DMS53 treated with DMSO at 0.1 percent for 48 hours (cell line): ENCODE measurements at regions not wholly inside any gene's neighbourhood (a gene's known extent, or its start where the extent isn't known, plus 50 kb on each side); places are given as distances from the start of the nearest gene placed in this dataset.

Experiments used
- DNase-seq: peaks from one replicate; lab custom pipeline; 2025; ENCODE audit not compliant: unreplicated experiment; lab: John Stamatoyannopoulos, UW

GRCh38 chr4:55753856-55754255 lies 65.7 kb upstream of the EXOC1L start:
- DNase-seq: no peak

DNA sequence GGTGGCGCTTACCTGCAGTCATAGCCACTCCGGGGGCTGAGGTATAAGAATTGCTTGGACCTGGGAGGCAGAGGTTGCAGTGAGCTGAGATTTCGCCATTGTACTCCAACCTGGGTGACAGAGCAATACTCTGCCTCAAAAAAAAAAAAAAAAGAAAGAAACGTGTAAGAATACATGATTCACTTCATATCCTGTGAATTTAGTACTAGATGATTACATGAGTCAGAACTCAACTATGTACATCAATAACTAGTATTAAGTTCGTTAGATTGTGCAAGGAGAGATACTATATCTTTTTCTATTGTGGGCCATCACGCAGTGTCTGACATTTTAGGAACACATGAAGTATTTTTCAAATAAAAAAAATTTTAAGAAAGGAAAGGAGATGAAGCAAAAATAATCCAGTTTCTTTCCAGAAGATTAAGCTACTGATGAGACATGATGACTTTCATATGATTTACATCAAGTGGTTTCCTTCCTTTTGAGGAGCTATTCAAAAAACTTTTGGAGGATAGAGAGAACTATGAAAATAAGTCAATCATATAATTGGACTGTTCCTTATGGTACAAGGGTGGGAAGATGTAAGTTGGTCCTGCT lies 64.7 kb upstream of the EXOC1L start:
- DNase-seq: no peak

DNA sequence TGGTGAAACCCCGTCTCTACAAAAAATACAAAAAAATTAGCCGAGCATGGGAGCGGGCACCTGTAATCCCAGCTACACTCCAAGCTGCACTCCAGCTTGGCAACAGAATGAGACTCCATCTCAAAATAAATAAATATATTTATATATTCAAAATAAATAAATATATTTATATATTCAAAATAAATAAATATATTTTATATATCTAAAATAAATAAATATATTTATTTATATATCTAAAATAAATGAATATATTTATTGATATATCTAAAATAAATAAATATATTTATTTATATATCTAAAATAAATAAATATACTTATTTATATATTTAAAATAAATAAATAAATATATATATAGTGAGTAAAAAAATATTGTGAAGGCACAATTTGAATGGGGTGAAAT lies 63.4 kb upstream of the EXOC1L start:
- DNase-seq: no peak

DNA sequence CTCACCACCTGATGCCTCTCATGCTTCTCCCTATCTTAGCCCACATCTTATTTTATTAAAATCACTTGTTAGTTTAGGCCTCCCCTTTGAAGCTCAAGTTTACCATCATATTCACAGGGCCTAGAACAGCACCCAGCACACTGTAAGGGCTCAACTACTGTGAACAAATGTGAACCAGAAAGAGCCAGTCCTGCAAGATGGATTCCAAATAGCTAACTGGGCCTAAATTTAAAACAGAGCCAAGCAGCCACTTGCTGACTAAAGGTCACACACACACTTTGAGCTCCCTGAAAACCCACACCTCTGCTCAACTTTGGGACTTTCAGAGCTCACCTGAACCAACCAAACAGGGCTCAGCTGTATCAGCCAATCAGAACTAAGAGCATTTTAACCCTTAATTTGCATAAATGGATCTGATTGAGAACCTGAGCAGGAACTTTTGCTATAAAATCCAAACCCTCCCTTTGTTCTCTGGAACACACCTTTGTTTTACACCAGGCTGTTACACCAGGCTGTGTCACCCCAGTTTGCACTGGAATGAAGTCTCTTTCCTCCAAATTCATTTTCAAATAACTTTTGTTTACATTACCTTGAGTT lies 62.1 kb upstream of the EXOC1L start:
- DNase-seq: no peak

GRCh38 chr4:55758066-55758465 lies 61.5 kb upstream of the EXOC1L start:
- DNase-seq: no peak

DNA sequence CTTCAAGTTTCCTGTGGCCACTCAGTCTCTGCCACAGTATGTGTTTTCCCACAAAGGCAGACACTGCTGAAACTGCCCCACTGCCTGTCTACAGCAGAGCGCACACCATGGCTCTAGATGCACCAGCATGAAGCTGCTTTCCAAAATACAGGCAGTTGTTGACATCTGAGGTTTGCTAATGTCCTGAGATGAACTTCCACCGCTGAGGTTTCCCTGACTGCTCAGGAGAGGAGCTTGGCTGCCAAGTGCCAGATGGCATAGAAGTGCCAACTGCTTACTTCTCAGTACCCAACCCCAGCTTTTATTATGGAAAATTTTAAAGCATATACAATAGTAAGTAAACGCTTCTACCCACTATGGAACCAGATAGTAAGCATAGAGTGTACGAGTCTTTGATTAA lies 61.0 kb upstream of the EXOC1L start:
- no peak for DNase-seq

DNA sequence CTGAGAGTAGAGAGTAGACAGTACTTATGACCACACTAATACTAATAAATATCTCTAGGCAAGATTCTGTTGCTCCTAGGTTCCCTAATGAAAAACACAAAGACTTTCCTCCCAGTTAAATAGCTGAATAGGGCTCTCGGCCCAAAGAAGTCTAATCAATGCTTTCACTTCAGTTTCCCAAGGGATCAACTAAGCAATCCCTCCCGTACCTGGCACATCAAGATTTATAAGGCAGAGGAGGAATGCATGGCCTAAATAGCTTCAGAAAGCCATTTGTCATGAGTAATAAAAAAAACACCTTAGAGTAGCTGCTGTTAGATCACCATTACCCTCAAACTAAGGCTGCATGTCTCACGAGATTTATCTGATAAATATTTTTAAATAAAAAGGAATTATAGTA lies 56.8 kb upstream of the EXOC1L start:
- no peak for DNase-seq

DNA sequence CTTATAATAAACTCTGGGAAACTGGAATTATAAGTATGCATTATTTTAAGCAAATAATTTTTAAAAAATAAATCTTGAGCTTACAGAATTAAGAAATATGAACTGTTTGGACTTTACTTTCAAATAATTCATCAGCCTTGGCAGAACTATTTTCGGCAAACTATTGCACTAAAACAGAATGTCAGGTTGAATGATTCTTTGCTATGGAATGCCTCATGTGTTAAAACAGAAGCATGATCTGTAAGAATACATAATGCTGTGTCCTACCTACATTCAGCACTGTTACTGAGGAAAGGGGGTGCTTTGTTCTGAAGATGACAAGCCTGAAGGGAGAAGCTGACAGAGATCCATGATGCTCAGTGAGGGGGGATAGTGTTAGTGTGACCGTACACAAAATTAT lies 55.6 kb upstream of the EXOC1L start:
- DNase-seq: no peak

DNA sequence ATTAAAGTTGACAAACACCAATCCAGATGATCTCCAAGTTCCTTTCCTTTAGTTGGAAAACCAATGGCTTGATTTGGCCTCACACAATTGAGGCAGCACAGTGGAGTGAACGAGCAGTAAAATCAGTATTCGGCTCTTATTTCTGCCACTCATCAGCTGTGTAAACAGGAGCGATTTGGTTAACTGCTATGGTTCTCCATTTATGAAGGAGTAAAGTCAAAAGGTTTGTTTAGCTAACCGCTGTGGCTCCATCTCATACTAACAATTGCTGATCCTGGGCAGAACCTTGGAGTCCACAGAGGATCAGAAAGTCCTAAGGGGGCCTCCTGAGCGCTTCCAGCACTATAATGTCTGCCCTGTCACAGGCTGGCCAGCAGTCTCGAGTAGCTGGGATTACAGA lies 54.5 kb upstream of the EXOC1L start:
- peak; percentile 4 for DNase-seq

- no peak for DNase-seq
Observed at GRCh38 chr4:55768291-55768690, 51.3 kb upstream of the EXOC1L start.
